H1 (cell line): ENCODE measurements at regions not wholly inside any gene's neighbourhood (a gene's known extent, or its start where the extent isn't known, plus 50 kb on each side); places are given as distances from the start of the nearest gene placed in this dataset.

Source experiments
- BCL11A ChIP-seq, 2 experiments: IDR thresholded peaks; one replicate each; pipeline ENCODE4 v1.6.1; 2011; ENCODE audit warnings: low read depth in 2 of 2, low read length in 2 of 2, mild to moderate bottlenecking in 2 of 2
- EP300 ChIP-seq, 2 experiments: IDR thresholded peaks; 1 replicate in 1 of 2; 2 replicates in 1 of 2; pipeline ENCODE4 v1.6.1; 2011 to 2012; ENCODE audit warnings: low read depth in 2 of 2, low read length in 2 of 2, mild to moderate bottlenecking in 2 of 2, borderline replicate concordance in 1 of 2, inconsistent platforms in 1 of 2, moderate library complexity in 1 of 2
- GTF2F1 ChIP-seq: IDR thresholded peaks from 2 replicates; pipeline ENCODE4 v1.6.1; 2012; ENCODE audit warnings: low read depth, low read length, improper control_type of control experiment, borderline replicate concordance
- JUND ChIP-seq: IDR thresholded peaks from 2 replicates; pipeline ENCODE4 v1.6.1; 2011; ENCODE audit warnings: mild to moderate bottlenecking, improper control_type of control experiment, low read length
- RAD21 ChIP-seq, 2 experiments: IDR thresholded peaks in 1 of 2; conservative IDR thresholded peaks in 1 of 2; 2 replicates each; pipeline ENCODE4 v1.6.1; 2011; ENCODE audit warnings: low read depth in 2 of 2, low read length in 2 of 2, improper control_type of control experiment in 1 of 2, inconsistent platforms in 1 of 2, mild to moderate bottlenecking in 1 of 2, moderate library complexity in 1 of 2

- no peak for TF ChIP-seq GTF2F1
- no peak for TF ChIP-seq JUND
- no peak for TF ChIP-seq EP300 (IDR thresholded peaks at IDR 0.05; ENCODE audit: borderline replicate concordance in 1 of 2, low read depth in 2 of 2, low read length in 2 of 2)
- TF ChIP-seq RAD21 (IDR thresholded peaks at IDR 0.05 in 1 of 2, conservative IDR thresholded peaks at IDR 0.05 in 1 of 2; ENCODE audit: low read depth in 2 of 2, low read length in 2 of 2), result no peak
- no peak for TF ChIP-seq BCL11A (IDR thresholded peaks at IDR 0.05; ENCODE audit: low read depth in 2 of 2, low read length in 2 of 2)
- TF ChIP-seq, all 59 proteins: peak for 0
Measured at GRCh38 chr4:132823419-132823818, 325.7 kb upstream of the PCDH10 start (continued).
